DOHH2 (cell line): ENCODE measurements at regions not wholly inside any gene's neighbourhood (a gene's known extent, or its start where the extent isn't known, plus 50 kb on each side); places are given as distances from the start of the nearest gene placed in this dataset.

Source experiments
- CTCF ChIP-seq: fragments of 200-600 bp; sonication (generic); IDR thresholded peaks from one replicate; pipeline ENCODE4 v1.5.1; 2014; ENCODE audit warnings: antibody characterized with exemption, mild to moderate bottlenecking, low read depth, low read length; ENCODE audit not compliant: poor library complexity, severe bottlenecking
- EZH2phosphoT487 ChIP-seq: fragments of 200-600 bp; sonication (generic); IDR thresholded peaks from 2 replicates; pipeline ENCODE4 v1.6.1; 2017; ENCODE audit warnings: borderline replicate concordance, mild to moderate bottlenecking, antibody characterized with exemption, low read length, moderate library complexity, mixed read lengths

- TF ChIP-seq CTCF (no peak), EZH2phosphoT487 (no peak)
Measured at GRCh38 chr5:174654442-174654841, 69.9 kb upstream of the MSX2 start.
